HG03354 (cell line): ENCODE measurements at regions not wholly inside any gene's neighbourhood (a gene's known extent, or its start where the extent isn't known, plus 50 kb on each side); places are given as distances from the start of the nearest gene placed in this dataset.

Experiments
- ATAC-seq: cut with Tn5 transposase; IDR thresholded peaks from one replicate; pipeline ENCODE4 v1.9.1; 2021; ENCODE audit warnings: mild to moderate bottlenecking; ENCODE audit not compliant: unreplicated experiment, poor library complexity, severe bottlenecking

GRCh38 chr4:176843710-176844109 lies 51.0 kb upstream of the VEGFC start:
- ATAC-seq = no peak

GRCh38 chr4:176844448-176844847 lies 51.7 kb upstream of the VEGFC start:
- ATAC-seq = no peak

GRCh38 chr4:176845636-176846035 lies 52.9 kb upstream of the VEGFC start:
- no peak for ATAC-seq

- ATAC-seq = no peak
Observed at GRCh38 chr4:176849076-176849475, 56.4 kb upstream of the VEGFC start.

GRCh38 chr4:176850436-176850835 lies 57.7 kb upstream of the VEGFC start:
- no peak for ATAC-seq

GRCh38 chr4:176856421-176856820 lies 63.7 kb upstream of the VEGFC start:
- no peak for ATAC-seq

GRCh38 chr4:176858839-176859238 lies 66.1 kb upstream of the VEGFC start:
- ATAC-seq = no peak

GRCh38 chr4:176864238-176864637 lies 71.5 kb upstream of the VEGFC start:
- no peak for ATAC-seq

GRCh38 chr4:176868676-176869075 lies 76.0 kb upstream of the VEGFC start:
- ATAC-seq = no peak

GRCh38 chr4:176872461-176872860 lies 79.7 kb upstream of the VEGFC start:
- ATAC-seq = no peak

GRCh38 chr4:176874721-176875445 lies 82.2 kb upstream of the VEGFC start:
- no peak for ATAC-seq

GRCh38 chr4:176875446-176875930 lies 82.8 kb upstream of the VEGFC start:
- ATAC-seq = no peak

- ATAC-seq = no peak
Observed at GRCh38 chr4:176879380-176880116, 86.8 kb upstream of the VEGFC start.

- no peak for ATAC-seq
Observed at GRCh38 chr4:176882206-176882605, 89.5 kb upstream of the VEGFC start.

GRCh38 chr4:176883108-176883550 lies 90.4 kb upstream of the VEGFC start:
- ATAC-seq = no peak

- ATAC-seq = no peak
Observed at GRCh38 chr4:176883681-176884418, 91.1 kb upstream of the VEGFC start.

- ATAC-seq = no peak
Observed at GRCh38 chr4:176885224-176885623, 92.5 kb upstream of the VEGFC start.

- no peak for ATAC-seq
Observed at GRCh38 chr4:176886135-176886534, 93.4 kb upstream of the VEGFC start.

- no peak for ATAC-seq
Observed at GRCh38 chr4:176889776-176890175, 97.1 kb upstream of the VEGFC start.

GRCh38 chr4:176894498-176894897 lies 101.8 kb upstream of the VEGFC start:
- ATAC-seq = no peak
